Activated CD8-positive, alpha-beta memory T cell treated with anti-CD3 and anti-CD28 coated beads, Interleukin-2, amount 10 ng/mL, durations not matched to agents 7 days and 5 days (primary cell): ENCODE measurements at regions not wholly inside any gene's neighbourhood (a gene's known extent, or its start where the extent isn't known, plus 50 kb on each side); places are given as distances from the start of the nearest gene placed in this dataset.

Experiments used
- ATAC-seq: fragments of 150-1000 bp; cut with Tn5 transposase; one replicate; pipeline ENCODE4 v1.10.0; 2021; ENCODE audit warnings: moderate library complexity
- CTCF ChIA-PET: fragments of 350-600 bp; sonication (Branson Sonifier 250); formaldehyde crosslinking; loops from one replicate; lab custom pipeline; 2021; ENCODE audit warnings: antibody characterized with exemption; lab: Charles Lee
- DNase-seq: peaks from one replicate; pipeline ENCODE4 v3.0.0-alpha.2; 2020
- H3K27ac Mint-ChIP-seq: one replicate; pipeline ENCODE4 v1.8.0; 2021; ENCODE audit warnings: mild to moderate bottlenecking, mixed read lengths
- H3K27me3 Mint-ChIP-seq: one replicate; pipeline ENCODE4 v1.8.0; 2021; ENCODE audit warnings: mixed read lengths
- H3K36me3 Mint-ChIP-seq: one replicate; pipeline ENCODE4 v1.8.0; 2021; ENCODE audit warnings: mild to moderate bottlenecking, mixed read lengths
- H3K4me1 Mint-ChIP-seq: one replicate; pipeline ENCODE4 v1.8.0; 2021; ENCODE audit warnings: mixed read lengths
- H3K4me3 Mint-ChIP-seq: one replicate; pipeline ENCODE4 v1.8.0; 2021; ENCODE audit warnings: mild to moderate bottlenecking, moderate library complexity, mixed read lengths
- H3K9me3 Mint-ChIP-seq: one replicate; pipeline ENCODE4 v1.8.0; 2022; ENCODE audit warnings: low read depth, mixed read lengths

DNA sequence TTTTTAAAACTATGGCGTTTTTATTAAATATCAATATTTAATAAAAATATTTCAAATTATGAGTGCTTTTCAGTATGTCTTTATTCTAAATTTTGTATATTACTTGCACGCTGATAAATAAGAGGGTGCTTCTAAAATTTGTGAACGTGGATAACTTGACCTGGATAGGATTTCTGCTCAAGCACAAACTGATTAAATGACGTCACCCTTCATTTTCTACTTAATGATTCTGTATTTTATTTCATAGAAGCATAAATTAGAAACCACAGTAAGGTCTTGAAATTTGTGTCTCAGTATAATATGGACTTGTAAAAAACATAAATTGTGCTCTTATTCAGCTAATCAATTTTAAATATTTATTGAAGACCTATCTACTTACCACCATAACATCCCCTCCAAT, 903.7 kb downstream of the ROBO2 start:
- ATAC-seq (no peak), DNase-seq (no peak)
- no peaks in the 10 kb centered on the region for H3K36me3 Mint-ChIP-seq
- no peaks in the 10 kb centered on the region for H3K4me1 Mint-ChIP-seq
- H3K27me3 Mint-ChIP-seq = no peaks in the 10 kb centered on the region
- H3K27ac Mint-ChIP-seq = no peak overlapping the region
- no peak overlapping the region for H3K4me3 Mint-ChIP-seq
- H3K9me3 Mint-ChIP-seq = peaks cover 5% of the 10 kb centered on the region
- CTCF ChIA-PET = no interaction called here

DNA sequence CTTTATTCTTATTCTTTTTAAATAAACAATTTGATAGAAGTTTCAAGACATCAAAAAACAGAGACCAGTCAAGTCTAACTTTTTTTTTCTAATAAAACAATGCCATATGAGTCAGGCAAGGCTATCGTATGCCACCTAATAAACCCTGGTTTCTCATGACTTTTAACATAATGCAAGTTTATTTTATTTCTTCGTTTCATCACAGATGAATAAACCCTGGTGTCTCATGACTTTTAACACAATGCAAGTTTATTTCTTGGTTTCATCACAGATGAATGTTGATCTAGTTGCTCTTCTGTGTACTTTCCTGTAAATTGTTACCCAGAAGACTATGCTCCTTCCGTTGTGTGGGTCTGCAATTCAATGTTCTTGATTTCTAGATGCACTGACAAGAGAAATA, 905.4 kb downstream of the ROBO2 start:
- Mint-ChIP-seq H3K4me3 (no peak overlapping the region), H3K9me3 (peaks cover 10% of the 10 kb centered on the region), H3K27ac (no peak overlapping the region), H3K36me3 (no peaks in the 10 kb centered on the region), H3K4me1 (no peaks in the 10 kb centered on the region), H3K27me3 (no peaks in the 10 kb centered on the region)
- ATAC-seq (no peak), DNase-seq (no peak)
- CTCF ChIA-PET = no interaction called here

- CTCF ChIA-PET = no interaction called here
- H3K27me3 Mint-ChIP-seq = no peaks in the 10 kb centered on the region
- no peaks in the 10 kb centered on the region for H3K4me1 Mint-ChIP-seq
- H3K4me3 Mint-ChIP-seq = no peak overlapping the region
- H3K27ac Mint-ChIP-seq = no peak overlapping the region
- DNase-seq (no peak), ATAC-seq (no peak)
- H3K9me3 Mint-ChIP-seq = peaks cover 8% of the 10 kb centered on the region
- no peaks in the 10 kb centered on the region for H3K36me3 Mint-ChIP-seq
Observed at GRCh38 chr3:77947671-77948070, 907.8 kb downstream of the ROBO2 start.

DNA sequence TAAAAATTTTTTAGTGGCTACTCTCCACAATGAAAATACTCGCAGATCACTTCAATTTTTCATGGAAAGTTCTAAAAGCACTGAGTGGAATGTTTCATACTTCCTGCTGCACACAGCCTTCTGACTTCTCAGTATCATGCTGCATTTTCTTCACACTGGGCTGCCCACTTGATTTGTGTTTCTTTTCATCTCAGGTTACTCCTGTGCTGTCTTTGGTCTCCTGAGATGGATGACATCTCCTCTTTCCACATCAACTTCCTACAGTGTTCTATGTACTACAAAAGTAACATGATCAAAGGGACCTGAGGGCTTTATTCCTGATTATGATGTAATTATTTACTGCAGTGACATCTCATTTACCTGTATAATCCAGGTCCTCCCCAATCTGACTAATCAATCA, 927.7 kb downstream of the ROBO2 start:
- Mint-ChIP-seq H3K4me1 (no peaks in the 10 kb centered on the region), H3K27me3 (no peaks in the 10 kb centered on the region), H3K36me3 (no peaks in the 10 kb centered on the region), H3K9me3 (peaks cover 10% of the 10 kb centered on the region), H3K27ac (no peak overlapping the region), H3K4me3 (no peak overlapping the region)
- ATAC-seq (no peak), DNase-seq (no peak)
- CTCF ChIA-PET = no interaction called here

DNA sequence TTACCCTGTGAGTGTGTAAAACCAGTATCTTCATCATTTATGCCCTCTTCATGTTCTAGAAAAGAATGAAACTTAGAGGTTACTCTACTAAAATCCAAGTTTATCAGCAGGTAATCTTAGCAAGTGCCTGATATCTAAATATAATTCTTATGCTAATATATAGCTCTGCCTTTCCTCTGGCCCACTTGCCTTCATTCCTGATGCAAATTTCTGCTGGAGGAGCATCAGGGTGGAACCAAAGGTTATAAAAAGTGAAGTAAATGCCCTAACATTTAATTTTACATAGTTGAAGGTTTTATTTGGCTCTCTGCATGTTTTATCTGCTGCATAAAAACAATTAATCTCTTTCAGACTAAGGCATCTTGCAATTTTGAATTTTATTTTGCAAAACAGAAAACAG, 936.2 kb downstream of the ROBO2 start:
- Mint-ChIP-seq H3K9me3 (peaks cover 9% of the 10 kb centered on the region), H3K27me3 (no peaks in the 10 kb centered on the region), H3K36me3 (no peaks in the 10 kb centered on the region), H3K27ac (no peak overlapping the region), H3K4me1 (no peaks in the 10 kb centered on the region), H3K4me3 (no peak overlapping the region)
- CTCF ChIA-PET = no interaction called here
- DNase-seq (no peak), ATAC-seq (no peak)

DNA sequence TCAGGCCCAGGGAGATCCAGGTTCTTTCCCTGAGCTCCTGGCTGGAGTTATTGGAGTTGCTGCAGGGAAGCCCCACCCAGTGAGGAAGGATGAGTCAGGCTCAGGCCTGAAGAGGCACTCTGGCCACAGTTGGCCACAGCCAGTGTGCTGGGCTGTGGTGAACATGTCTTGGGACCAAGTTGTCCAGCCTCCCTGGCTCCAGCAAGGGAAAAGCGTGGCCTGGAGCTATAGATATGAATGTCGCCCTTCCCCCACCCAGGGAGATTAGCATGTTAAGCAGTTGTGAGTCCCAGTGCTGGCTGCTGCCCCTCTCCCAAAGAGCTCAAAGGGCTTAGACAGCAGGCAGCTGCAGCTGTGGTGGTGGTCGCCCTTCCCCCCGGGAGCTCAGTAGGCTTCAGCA, 963.2 kb downstream of the ROBO2 start:
- DNase-seq (no peak), ATAC-seq (no peak)
- CTCF ChIA-PET = no interaction called here
- no peak overlapping the region for H3K4me3 Mint-ChIP-seq
- H3K4me1 Mint-ChIP-seq = no peaks in the 10 kb centered on the region
- H3K36me3 Mint-ChIP-seq = no peaks in the 10 kb centered on the region
- H3K9me3 Mint-ChIP-seq = peaks cover 15% of the 10 kb centered on the region
- H3K27me3 Mint-ChIP-seq = no peaks in the 10 kb centered on the region
- no peak overlapping the region for H3K27ac Mint-ChIP-seq

DNA sequence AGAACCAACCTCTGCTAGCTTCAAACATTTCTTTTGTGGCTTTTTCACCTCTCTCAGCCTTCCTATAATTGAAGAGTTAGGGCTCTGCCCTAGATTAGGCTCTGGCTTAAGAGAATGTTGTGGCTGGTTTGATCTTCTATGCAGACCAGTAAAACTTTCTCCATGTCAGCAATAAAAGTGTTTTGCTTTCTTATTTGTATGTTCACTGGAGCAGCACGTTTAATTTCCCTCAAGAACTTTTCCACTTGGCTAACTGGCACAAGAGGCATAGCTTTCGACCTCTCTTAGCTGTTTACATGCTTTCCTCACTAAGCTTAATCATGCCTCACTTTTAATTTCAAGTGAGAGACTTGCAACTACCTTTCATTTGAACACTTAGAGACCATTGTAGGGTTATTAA, 964.7 kb downstream of the ROBO2 start:
- no peaks in the 10 kb centered on the region for H3K4me1 Mint-ChIP-seq
- CTCF ChIA-PET = no interaction called here
- no peak overlapping the region for H3K27ac Mint-ChIP-seq
- no peaks in the 10 kb centered on the region for H3K27me3 Mint-ChIP-seq
- no peak overlapping the region for H3K4me3 Mint-ChIP-seq
- H3K36me3 Mint-ChIP-seq = no peaks in the 10 kb centered on the region
- no peak for ATAC-seq
- peaks cover 15% of the 10 kb centered on the region for H3K9me3 Mint-ChIP-seq
- DNase-seq = no peak

DNA sequence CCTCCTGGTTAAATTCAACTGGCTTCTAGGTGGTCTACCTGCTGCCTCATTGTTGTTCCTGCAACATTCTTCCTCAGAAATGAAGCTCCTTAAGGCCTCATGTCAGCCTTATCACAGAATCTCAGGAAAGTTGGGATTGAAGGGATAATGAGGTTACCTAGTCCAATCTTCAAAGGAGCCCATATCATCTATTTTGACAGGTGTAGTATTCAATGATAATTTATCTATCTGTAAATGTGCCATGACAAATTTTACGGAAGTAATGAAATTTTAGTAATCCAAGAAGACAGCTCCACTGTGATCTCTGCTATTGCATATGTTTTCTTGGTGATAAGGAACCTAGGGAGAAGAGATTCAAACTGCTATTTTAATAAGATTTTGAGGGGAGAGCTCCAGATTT, 973.8 kb downstream of the ROBO2 start:
- H3K9me3 Mint-ChIP-seq = peaks cover 10% of the 10 kb centered on the region
- H3K4me3 Mint-ChIP-seq = no peak overlapping the region
- DNase-seq = no peak
- no peak for ATAC-seq
- CTCF ChIA-PET = no interaction called here
- no peaks in the 10 kb centered on the region for H3K27me3 Mint-ChIP-seq
- H3K4me1 Mint-ChIP-seq = no peaks in the 10 kb centered on the region
- no peaks in the 10 kb centered on the region for H3K36me3 Mint-ChIP-seq
- H3K27ac Mint-ChIP-seq = no peak overlapping the region

GRCh38 chr3:78015856-78016255, 976.0 kb downstream of the ROBO2 start:
- CTCF ChIA-PET = no interaction called here
- H3K36me3 Mint-ChIP-seq = no peaks in the 10 kb centered on the region
- no peak for ATAC-seq
- no peak overlapping the region for H3K4me3 Mint-ChIP-seq
- H3K27ac Mint-ChIP-seq = no peak overlapping the region
- no peaks in the 10 kb centered on the region for H3K27me3 Mint-ChIP-seq
- no peak for DNase-seq
- no peaks in the 10 kb centered on the region for H3K4me1 Mint-ChIP-seq
- peaks cover 10% of the 10 kb centered on the region for H3K9me3 Mint-ChIP-seq

- H3K4me1 Mint-ChIP-seq = no peaks in the 10 kb centered on the region
- H3K9me3 Mint-ChIP-seq = peaks cover 16% of the 10 kb centered on the region
- ATAC-seq (no peak), DNase-seq (no peak)
- H3K27ac Mint-ChIP-seq = no peak overlapping the region
- H3K4me3 Mint-ChIP-seq = no peak overlapping the region
- no peaks in the 10 kb centered on the region for H3K36me3 Mint-ChIP-seq
- CTCF ChIA-PET = no interaction called here
- H3K27me3 Mint-ChIP-seq = no peaks in the 10 kb centered on the region
Observed at GRCh38 chr3:78021710-78022109, 981.8 kb downstream of the ROBO2 start.

GRCh38 chr3:78022232-78022631, 982.3 kb downstream of the ROBO2 start:
- Mint-ChIP-seq H3K36me3 (no peaks in the 10 kb centered on the region), H3K27ac (no peak overlapping the region), H3K27me3 (no peaks in the 10 kb centered on the region), H3K4me1 (no peaks in the 10 kb centered on the region), H3K9me3 (peaks cover 12% of the 10 kb centered on the region), H3K4me3 (no peak overlapping the region)
- DNase-seq = no peak
- CTCF ChIA-PET = no interaction called here
- no peak for ATAC-seq

- peaks cover 12% of the 10 kb centered on the region for H3K9me3 Mint-ChIP-seq
- no peaks in the 10 kb centered on the region for H3K27me3 Mint-ChIP-seq
- ATAC-seq (no peak), DNase-seq (no peak)
- no peak overlapping the region for H3K4me3 Mint-ChIP-seq
- CTCF ChIA-PET = no interaction called here
- no peaks in the 10 kb centered on the region for H3K4me1 Mint-ChIP-seq
- no peaks in the 10 kb centered on the region for H3K36me3 Mint-ChIP-seq
- no peak overlapping the region for H3K27ac Mint-ChIP-seq
Observed at GRCh38 chr3:78023257-78023656, 983.4 kb downstream of the ROBO2 start.

- H3K9me3 Mint-ChIP-seq = peaks cover 18% of the 10 kb centered on the region
- no peak for ATAC-seq
- CTCF ChIA-PET = interaction anchor here (0.6 kb wide), 1 partner anchor 309 kb away, joined by 3 read pairs; no protein-coding TSS in a partner anchor
Observed at GRCh38 chr3:78025916-78026315, 986.0 kb downstream of the ROBO2 start.

DNA sequence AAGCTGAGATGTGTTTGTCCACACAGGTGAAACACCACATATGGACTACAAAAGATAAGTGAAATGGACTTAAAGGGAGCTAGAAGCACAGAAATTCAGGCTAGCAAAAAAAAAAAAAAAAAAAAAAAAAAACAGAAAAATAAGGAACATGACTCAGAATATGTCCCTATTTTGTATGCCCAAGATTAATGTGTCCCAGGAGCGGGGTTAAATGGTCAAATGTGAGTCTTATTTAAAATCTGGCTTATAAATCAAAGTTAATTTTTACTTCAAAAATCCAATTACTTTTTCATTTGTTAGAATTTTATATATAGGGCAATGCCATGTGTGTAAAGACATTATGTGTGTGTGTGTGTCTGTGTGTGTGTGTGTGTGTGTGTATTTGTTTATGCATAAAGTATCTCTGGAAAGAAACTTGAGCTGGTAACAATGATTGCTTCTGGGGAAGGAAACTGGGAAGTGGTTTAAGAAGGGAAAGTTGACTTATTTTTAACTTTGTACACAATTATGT, 986.5 kb downstream of the ROBO2 start:
- CTCF ChIA-PET = interaction anchor here (0.6 kb wide), 1 partner anchor 308 kb away, joined by 3 read pairs; no protein-coding TSS in a partner anchor
- ATAC-seq (no peak), DNase-seq (no peak)
- Mint-ChIP-seq H3K27ac (no peak overlapping the region), H3K27me3 (no peaks in the 10 kb centered on the region), H3K36me3 (no peaks in the 10 kb centered on the region), H3K4me3 (no peak overlapping the region), H3K4me1 (no peaks in the 10 kb centered on the region), H3K9me3 (peaks cover 18% of the 10 kb centered on the region)

More at GRCh38 chr3:78025916-78026315, 986.0 kb downstream of the ROBO2 start:
- no peak for DNase-seq
- no peaks in the 10 kb centered on the region for H3K4me1 Mint-ChIP-seq
- no peaks in the 10 kb centered on the region for H3K36me3 Mint-ChIP-seq
- no peaks in the 10 kb centered on the region for H3K27me3 Mint-ChIP-seq
- no peak overlapping the region for H3K27ac Mint-ChIP-seq
- H3K4me3 Mint-ChIP-seq = no peak overlapping the region

DNA sequence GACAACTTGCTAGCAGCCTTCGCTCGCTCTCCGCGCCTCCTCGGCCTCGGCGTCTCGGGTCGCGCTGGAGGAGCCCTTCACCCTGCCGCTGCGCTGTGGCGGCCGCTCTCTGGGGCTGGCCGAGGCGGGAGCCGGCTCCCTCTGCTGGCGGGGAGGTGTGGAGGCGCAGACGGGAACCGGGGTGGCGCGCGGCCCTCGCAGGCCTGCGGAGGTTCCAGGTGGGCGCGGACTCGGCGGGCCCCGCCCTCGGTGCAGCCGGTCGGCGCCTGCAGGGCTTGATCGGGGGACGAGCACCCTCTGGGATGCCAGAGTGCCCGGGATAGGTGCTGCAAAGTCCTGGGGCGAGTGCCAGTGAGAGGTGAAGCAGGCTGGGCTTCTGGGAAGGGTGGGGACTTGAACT, 989.9 kb downstream of the ROBO2 start:
- H3K4me3 Mint-ChIP-seq = no peak overlapping the region
- no peaks in the 10 kb centered on the region for H3K36me3 Mint-ChIP-seq
- CTCF ChIA-PET = no interaction called here
- peaks cover 8% of the 10 kb centered on the region for H3K9me3 Mint-ChIP-seq
- no peaks in the 10 kb centered on the region for H3K4me1 Mint-ChIP-seq
- ATAC-seq (no peak), DNase-seq (no peak)
- no peaks in the 10 kb centered on the region for H3K27me3 Mint-ChIP-seq
- H3K27ac Mint-ChIP-seq = no peak overlapping the region
